Mesenchymal stem cell (in vitro differentiated cells and primary cell): ENCODE measurements at regions not wholly inside any gene's neighbourhood (a gene's known extent, or its start where the extent isn't known, plus 50 kb on each side); places are given as distances from the start of the nearest gene placed in this dataset.

Source experiments
- DNase-seq: peaks from one replicate; pipeline ENCODE4 v3.0.0-alpha.2; 2013
- H2AFZ ChIP-seq: one replicate; pipeline ENCODE4 v1.6.1; 2013; ENCODE audit warnings: low read depth, mild to moderate bottlenecking, control low read depth, inconsistent platforms, low read length, moderate library complexity
- H2AK5ac ChIP-seq: 2 replicates; pipeline ENCODE4 v1.6.1; 2013; ENCODE audit warnings: low read length, moderate library complexity, mild to moderate bottlenecking, inconsistent platforms; ENCODE audit not compliant: severe bottlenecking
- H2BK120ac ChIP-seq: one replicate; pipeline ENCODE4 v1.6.1; 2013; ENCODE audit warnings: low read depth, mild to moderate bottlenecking, inconsistent platforms, low read length, moderate library complexity
- H2BK12ac ChIP-seq, 2 experiments: one replicate each; pipeline ENCODE4 v1.6.1; 2013; ENCODE audit warnings: inconsistent platforms in 2 of 2, low read length in 2 of 2, mild to moderate bottlenecking in 2 of 2, moderate library complexity in 2 of 2, control low read depth in 1 of 2
- H2BK15ac ChIP-seq: one replicate; pipeline ENCODE4 v1.6.1; 2013; ENCODE audit warnings: mild to moderate bottlenecking, low read depth, inconsistent platforms; ENCODE audit not compliant: poor library complexity, severe bottlenecking
- H2BK5ac ChIP-seq: 2 replicates; pipeline ENCODE4 v1.6.1; 2013; ENCODE audit warnings: low read depth, mild to moderate bottlenecking, low read length, control low read depth, inconsistent platforms; ENCODE audit not compliant: poor library complexity, severe bottlenecking
- H3K14ac ChIP-seq, 2 experiments: one replicate each; pipeline ENCODE4 v1.6.1; 2013; ENCODE audit warnings: inconsistent platforms in 2 of 2, low read length in 2 of 2, control low read depth in 1 of 2, mild to moderate bottlenecking in 1 of 2, moderate library complexity in 1 of 2
- H3K18ac ChIP-seq, 2 experiments: one replicate each; pipeline ENCODE4 v1.6.1; 2013; ENCODE audit warnings: inconsistent platforms in 2 of 2, low read length in 2 of 2, control low read depth in 1 of 2, low read depth in 1 of 2, mild to moderate bottlenecking in 1 of 2
- H3K23ac ChIP-seq, 2 experiments: one replicate each; pipeline ENCODE4 v1.6.1; 2013; ENCODE audit warnings: inconsistent platforms in 2 of 2, low read length in 2 of 2, mild to moderate bottlenecking in 2 of 2, moderate library complexity in 2 of 2, control low read depth in 1 of 2
- H3K27ac ChIP-seq: 2 replicates; pipeline ENCODE4 v1.5.1; 2013; ENCODE audit warnings: mild to moderate bottlenecking, moderate library complexity, low read length, control low read depth, inconsistent platforms; ENCODE audit not compliant: poor library complexity, severe bottlenecking
- H3K27me3 ChIP-seq, 2 experiments: 2 replicates each; pipeline versions ENCODE4 v1.6.1 to v1.7.0; 2013; ENCODE audit warnings: low read length in 2 of 2, mild to moderate bottlenecking in 2 of 2, moderate library complexity in 2 of 2, control low read depth in 1 of 2, inconsistent platforms in 1 of 2; ENCODE audit not compliant: control insufficient read depth in 1 of 2, insufficient read depth in 1 of 2
- H3K36me3 ChIP-seq, 2 experiments: 2 replicates each; pipeline versions ENCODE4 v1.6.1 to v1.7.0; 2013; ENCODE audit warnings: low read length in 2 of 2, control low read depth in 1 of 2, inconsistent platforms in 1 of 2, low read depth in 1 of 2, mild to moderate bottlenecking in 1 of 2; ENCODE audit not compliant: insufficient read depth in 2 of 2, control insufficient read depth in 1 of 2
- H3K4ac ChIP-seq, 2 experiments: one replicate each; pipeline ENCODE4 v1.6.1; 2013; ENCODE audit warnings: inconsistent platforms in 2 of 2, low read length in 2 of 2, mild to moderate bottlenecking in 2 of 2, moderate library complexity in 2 of 2, control low read depth in 1 of 2, low read depth in 1 of 2
- H3K4me1 ChIP-seq: 2 replicates; pipeline ENCODE4 v1.6.1; 2013; ENCODE audit warnings: low read depth, low read length, control low read depth; ENCODE audit not compliant: control insufficient read depth, insufficient read depth
- H3K4me2 ChIP-seq: 2 replicates; pipeline ENCODE4 v1.6.1; 2013; ENCODE audit warnings: low read length, mild to moderate bottlenecking, inconsistent platforms; ENCODE audit not compliant: poor library complexity, severe bottlenecking
- H3K4me3 ChIP-seq, 2 experiments: 2 replicates each; pipeline versions ENCODE4 v1.5.1 to v1.7.0; 2013; ENCODE audit warnings: low read length in 2 of 2, mild to moderate bottlenecking in 2 of 2, control low read depth in 1 of 2, low read depth in 1 of 2; ENCODE audit not compliant: insufficient read depth in 1 of 2
- H3K79me1 ChIP-seq: replicated peaks from 2 replicates; pipeline ENCODE4 v1.6.1; 2013; ENCODE audit warnings: mild to moderate bottlenecking, control low read depth, low read length, inconsistent platforms; ENCODE audit not compliant: poor library complexity, severe bottlenecking
- H3K9ac ChIP-seq: 2 replicates; pipeline ENCODE4 v1.7.0; 2013; ENCODE audit warnings: mild to moderate bottlenecking, low read length, moderate library complexity
- H3K9me3 ChIP-seq: 2 replicates; pipeline ENCODE4 v1.7.0; 2013; ENCODE audit warnings: mild to moderate bottlenecking, low read length; ENCODE audit not compliant: control insufficient read depth
- H4K8ac ChIP-seq: one replicate; pipeline ENCODE4 v1.6.1; 2013; ENCODE audit warnings: inconsistent platforms, mild to moderate bottlenecking, low read length, moderate library complexity
- H4K91ac ChIP-seq: one replicate; pipeline ENCODE4 v1.6.1; 2013; ENCODE audit warnings: mild to moderate bottlenecking, low read length, inconsistent platforms
- WGBS: methylation state at CpG from one replicate; pipeline ENCODE4 v1.1.7; 2013; ENCODE audit warnings: mixed read lengths; 5-methylcytosine and 5-hydroxymethylcytosine counted together

DNA sequence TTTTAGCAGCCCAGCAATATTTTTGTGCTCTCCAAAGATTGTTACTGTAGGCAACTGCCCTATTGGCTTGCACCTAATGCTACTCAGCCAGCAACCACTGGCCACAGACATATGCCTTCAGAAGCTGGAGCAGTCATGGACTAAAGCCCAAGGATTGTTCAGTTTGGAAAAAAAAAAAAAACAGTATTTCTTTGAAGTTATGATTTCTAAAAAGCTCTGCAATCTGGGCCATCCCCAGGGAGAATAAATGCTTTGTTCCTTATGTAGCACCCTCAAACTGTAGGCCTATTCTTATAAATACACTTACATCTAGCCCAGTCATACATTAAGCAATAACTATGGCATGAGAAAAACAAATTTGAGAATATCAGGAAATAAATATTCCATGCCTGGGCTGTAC lies 2190.5 kb upstream of the RAG2 start:
- Histone ChIP-seq H4K8ac (no peak overlapping the region), H4K91ac (no peak overlapping the region), H3K4me2 (no peak overlapping the region), H2BK12ac (no peak overlapping the region), H2BK5ac (no peak overlapping the region), H3K4me3 (no peak overlapping the region), H3K18ac (no peak overlapping the region), H3K79me1 (no peaks in the 10 kb centered on the region), H2BK15ac (no peak overlapping the region), H3K9me3 (peaks cover 2% of the 10 kb centered on the region), H3K27me3 (no peaks in the 10 kb centered on the region), H2AK5ac (no peak overlapping the region), H3K23ac (no peak overlapping the region), H3K36me3 (no peaks in the 10 kb centered on the region), H2BK120ac (no peak overlapping the region), H3K4ac (no peak overlapping the region), H3K14ac (no peak overlapping the region), H3K9ac (no peak overlapping the region), H3K27ac (no peak overlapping the region), H2AFZ (no peak overlapping the region), H3K4me1 (no peaks in the 10 kb centered on the region)
- DNase-seq = no peak

DNA sequence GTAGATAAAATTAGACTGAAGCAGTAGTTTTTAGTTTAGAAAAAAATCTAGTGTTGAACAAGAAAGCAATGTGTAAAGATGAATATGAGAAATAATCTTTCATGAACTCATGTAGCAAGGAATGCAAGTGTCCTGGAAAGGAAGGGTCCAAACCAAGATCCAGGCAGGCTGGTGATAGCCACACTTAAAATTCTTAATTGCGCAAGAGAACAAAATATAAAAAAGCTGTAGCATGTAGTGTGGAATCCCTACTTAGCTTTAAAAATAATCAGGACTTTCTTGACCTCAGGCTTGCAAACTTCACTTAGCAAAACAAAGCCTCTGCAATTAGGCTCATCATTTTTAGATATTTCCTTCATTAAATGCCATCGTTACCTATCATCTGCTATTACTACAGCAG lies 2186.1 kb upstream of the RAG2 start:
- no peak overlapping the region for H2BK5ac ChIP-seq
- H3K79me1 ChIP-seq = no peaks in the 10 kb centered on the region
- no peak for DNase-seq
- H4K91ac ChIP-seq = no peak overlapping the region
- no peak overlapping the region for H2AFZ ChIP-seq
- H2BK12ac ChIP-seq = no peak overlapping the region
- H3K9ac ChIP-seq = no peak overlapping the region
- H3K23ac ChIP-seq = no peak overlapping the region
- peaks cover 2% of the 10 kb centered on the region for H3K9me3 ChIP-seq
- 93% methylated on average over 2 of the region's 2 CpGs for WGBS
- no peak overlapping the region for H3K4me2 ChIP-seq
- no peak overlapping the region for H4K8ac ChIP-seq
- H3K18ac ChIP-seq = no peak overlapping the region
- H2AK5ac ChIP-seq = no peak overlapping the region
- H3K4me3 ChIP-seq = no peak overlapping the region
- no peak overlapping the region for H3K27ac ChIP-seq
- H3K14ac ChIP-seq = no peak overlapping the region
- no peaks in the 10 kb centered on the region for H3K27me3 ChIP-seq
- H2BK15ac ChIP-seq = no peak overlapping the region
- no peak overlapping the region for H3K4ac ChIP-seq
- no peaks in the 10 kb centered on the region for H3K4me1 ChIP-seq
- no peaks in the 10 kb centered on the region for H3K36me3 ChIP-seq
- no peak overlapping the region for H2BK120ac ChIP-seq

- H3K4me2 ChIP-seq = no peak overlapping the region
- no peaks in the 10 kb centered on the region for H3K79me1 ChIP-seq
- H2AFZ ChIP-seq = peak overlapping the region; percentile 63
- no peak overlapping the region for H2BK15ac ChIP-seq
- H3K14ac ChIP-seq = no peak overlapping the region
- no peak overlapping the region for H3K18ac ChIP-seq
- H3K4ac ChIP-seq = no peak overlapping the region
- no peaks in the 10 kb centered on the region for H3K36me3 ChIP-seq
- no peaks in the 10 kb centered on the region for H3K4me1 ChIP-seq
- H3K9ac ChIP-seq = no peak overlapping the region
- no peaks in the 10 kb centered on the region for H3K27me3 ChIP-seq
- H4K91ac ChIP-seq = no peak overlapping the region
- H4K8ac ChIP-seq = no peak overlapping the region
- no peak overlapping the region for H3K4me3 ChIP-seq
- H3K23ac ChIP-seq = no peak overlapping the region
- no peak for DNase-seq
- H3K27ac ChIP-seq = no peak overlapping the region
- H2BK120ac ChIP-seq = no peak overlapping the region
- H3K9me3 ChIP-seq = peaks cover 5% of the 10 kb centered on the region
- H2BK12ac ChIP-seq = no peak overlapping the region
- no peak overlapping the region for H2AK5ac ChIP-seq
- no peak overlapping the region for H2BK5ac ChIP-seq
Measured at GRCh38 chr11:38766796-38767195, 2168.8 kb upstream of the RAG2 start.

DNA sequence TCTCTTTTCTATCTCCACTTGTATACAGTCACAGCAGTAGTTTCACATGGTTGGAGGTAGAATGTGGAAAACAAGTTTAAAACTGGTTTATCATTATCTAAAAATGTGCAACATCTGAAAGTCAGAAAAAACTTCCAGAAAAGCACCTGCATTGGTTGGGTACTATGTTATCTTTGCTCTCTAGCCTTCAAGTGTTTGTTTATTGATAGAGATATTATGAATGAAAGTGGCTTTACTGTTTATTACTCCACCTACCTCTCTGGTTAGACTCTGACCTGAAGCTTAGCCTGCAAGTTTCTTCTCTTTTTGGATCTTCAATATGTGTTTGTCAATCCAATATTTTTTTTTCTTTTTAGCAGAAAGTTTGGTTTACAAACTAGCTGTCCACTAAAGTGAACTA lies 2161.4 kb upstream of the RAG2 start:
- Histone ChIP-seq H4K91ac (no peak overlapping the region), H2BK120ac (no peak overlapping the region), H3K27ac (no peak overlapping the region), H3K18ac (no peak overlapping the region), H3K4ac (no peak overlapping the region), H3K4me3 (no peak overlapping the region), H2AK5ac (no peak overlapping the region), H2BK15ac (no peak overlapping the region), H3K36me3 (no peaks in the 10 kb centered on the region), H2AFZ (no peak overlapping the region), H3K14ac (no peak overlapping the region), H4K8ac (no peak overlapping the region), H3K27me3 (no peaks in the 10 kb centered on the region), H2BK5ac (no peak overlapping the region), H3K9me3 (peaks cover 10% of the 10 kb centered on the region), H3K4me1 (peaks cover 1% of the 10 kb centered on the region), H3K4me2 (no peak overlapping the region), H3K79me1 (no peaks in the 10 kb centered on the region), H3K9ac (no peak overlapping the region), H3K23ac (no peak overlapping the region), H2BK12ac (no peak overlapping the region)
- no peak for DNase-seq
